H9 (cell line): ENCODE measurements at regions not wholly inside any gene's neighbourhood (a gene's known extent, or its start where the extent isn't known, plus 50 kb on each side); places are given as distances from the start of the nearest gene placed in this dataset.

Experiments
- DNase-seq: peaks from one replicate; pipeline ENCODE4 v3.0.0-alpha.2; 2017
- H2AFZ ChIP-seq: one replicate; pipeline ENCODE4 v1.6.1; 2013; ENCODE audit warnings: mild to moderate bottlenecking, low read length, control low read depth, moderate library complexity
- H2AK5ac ChIP-seq: 2 replicates; pipeline ENCODE4 v1.6.1; 2013; ENCODE audit warnings: low read length, control low read depth, mixed read lengths; ENCODE audit not compliant: insufficient read length
- H2BK120ac ChIP-seq: one replicate; pipeline ENCODE4 v1.6.1; 2013; ENCODE audit warnings: low read depth, mild to moderate bottlenecking, low read length, control low read depth, inconsistent platforms; ENCODE audit not compliant: poor library complexity, severe bottlenecking
- H2BK12ac ChIP-seq: 2 replicates; pipeline ENCODE4 v1.6.1; 2013; ENCODE audit warnings: low read length, control low read depth, mixed read lengths, low read depth; ENCODE audit not compliant: insufficient read length
- H2BK15ac ChIP-seq: 2 replicates; pipeline ENCODE4 v1.6.1; 2013; ENCODE audit warnings: low read depth, low read length, control low read depth
- H2BK20ac ChIP-seq: one replicate; pipeline ENCODE4 v1.6.1; 2013; ENCODE audit warnings: low read depth, mild to moderate bottlenecking, low read length, control low read depth, inconsistent platforms; ENCODE audit not compliant: poor library complexity, severe bottlenecking
- H2BK5ac ChIP-seq: 2 replicates; pipeline ENCODE4 v1.6.1; 2013; ENCODE audit warnings: low read length, control low read depth, mixed read lengths; ENCODE audit not compliant: insufficient read length
- H3K14ac ChIP-seq: 2 replicates; pipeline ENCODE4 v1.6.1; 2013; ENCODE audit warnings: low read length, control low read depth; ENCODE audit not compliant: insufficient read depth
- H3K18ac ChIP-seq: 2 replicates; pipeline ENCODE4 v1.6.1; 2013; ENCODE audit warnings: low read depth, mild to moderate bottlenecking, mixed read lengths, low read length, control low read depth; ENCODE audit not compliant: insufficient read length
- H3K23ac ChIP-seq: 2 replicates; pipeline ENCODE4 v1.6.1; 2013; ENCODE audit warnings: low read length, control low read depth, mixed read lengths, low read depth; ENCODE audit not compliant: insufficient read length
- H3K23me2 ChIP-seq: 2 replicates; pipeline ENCODE4 v1.6.1; 2013; ENCODE audit warnings: low read depth, mild to moderate bottlenecking, mixed read lengths, low read length, control low read depth; ENCODE audit not compliant: insufficient read length, poor library complexity, severe bottlenecking
- H3K27ac ChIP-seq: 2 replicates; pipeline ENCODE4 v1.5.1; 2013; ENCODE audit warnings: low read length, control low read depth, mixed read lengths, low read depth; ENCODE audit not compliant: insufficient read length
- H3K27me3 ChIP-seq: 2 replicates; pipeline ENCODE4 v1.6.1; 2013; ENCODE audit warnings: low read length, control low read depth, inconsistent platforms; ENCODE audit not compliant: insufficient read depth
- H3K4ac ChIP-seq: 2 replicates; pipeline ENCODE4 v1.6.1; 2013; ENCODE audit warnings: low read depth, mild to moderate bottlenecking, control low read depth, inconsistent platforms, low read length, moderate library complexity
- H3K4me1 ChIP-seq: 2 replicates; pipeline ENCODE4 v1.6.1; 2013; ENCODE audit warnings: low read length, control low read depth, inconsistent platforms; ENCODE audit not compliant: insufficient read depth
- H3K4me2 ChIP-seq: 2 replicates; pipeline ENCODE4 v1.6.1; 2013; ENCODE audit warnings: low read length, control low read depth, mixed read lengths; ENCODE audit not compliant: insufficient read length, insufficient read depth
- H3K56ac ChIP-seq: 2 replicates; pipeline ENCODE4 v1.6.1; 2013; ENCODE audit warnings: low read depth, mild to moderate bottlenecking, mixed read lengths, low read length, control low read depth; ENCODE audit not compliant: insufficient read length
- H3K79me1 ChIP-seq: 2 replicates; pipeline ENCODE4 v1.6.1; 2013; ENCODE audit warnings: low read depth, mild to moderate bottlenecking, moderate library complexity, low read length, control low read depth, inconsistent platforms; ENCODE audit not compliant: insufficient read depth, poor library complexity, severe bottlenecking
- H3K79me2 ChIP-seq: 2 replicates; pipeline ENCODE4 v1.6.1; 2013; ENCODE audit warnings: low read length, control low read depth, inconsistent platforms; ENCODE audit not compliant: insufficient read depth
- H3K9ac ChIP-seq: 2 replicates; pipeline ENCODE4 v1.6.1; 2013; ENCODE audit warnings: low read length, control low read depth, mixed read lengths; ENCODE audit not compliant: insufficient read length; ENCODE audit errors: extremely low read depth
- H3K9me3 ChIP-seq: one replicate; pipeline ENCODE4 v1.6.1; 2013; ENCODE audit warnings: low read depth, low read length, inconsistent platforms; ENCODE audit not compliant: control insufficient read depth
- H3T11ph ChIP-seq: one replicate; pipeline ENCODE4 v1.6.1; 2013; ENCODE audit warnings: mild to moderate bottlenecking, low read length, control low read depth, inconsistent platforms
- H4K20me1 ChIP-seq: one replicate; pipeline ENCODE4 v1.6.1; 2013; ENCODE audit not compliant: control insufficient read depth, insufficient read length, insufficient read depth
- H4K5ac ChIP-seq: 2 replicates; pipeline ENCODE4 v1.6.1; 2013; ENCODE audit warnings: low read depth, mild to moderate bottlenecking, mixed read lengths, low read length, control low read depth; ENCODE audit not compliant: insufficient read length
- H4K8ac ChIP-seq: replicated peaks from 2 replicates; pipeline ENCODE4 v1.6.1; 2013; ENCODE audit warnings: low read length, control low read depth, mixed read lengths, low read depth; ENCODE audit not compliant: insufficient read length
- H4K91ac ChIP-seq: 2 replicates; pipeline ENCODE4 v1.6.1; 2013; ENCODE audit warnings: low read depth, mild to moderate bottlenecking, moderate library complexity, mixed read lengths, low read length, control low read depth; ENCODE audit not compliant: insufficient read length
- H3K27ac Mint-ChIP-seq, 3 experiments: 2 replicates in 2 of 3; 3 replicates in 1 of 3; pipeline ENCODE4 v1.8.0; 2020 to 2021; ENCODE audit warnings: mixed read lengths in 3 of 3, mild to moderate bottlenecking in 1 of 3, moderate library complexity in 1 of 3
- H3K27me3 Mint-ChIP-seq: 2 replicates; pipeline ENCODE4 v1.8.0; 2021; ENCODE audit warnings: low read depth, mild to moderate bottlenecking, moderate library complexity, mixed read lengths
- H3K36me3 Mint-ChIP-seq, 3 experiments: 2 replicates in 2 of 3; 3 replicates in 1 of 3; pipeline ENCODE4 v1.8.0; 2020 to 2021; ENCODE audit warnings: low read depth in 3 of 3, mixed read lengths in 3 of 3; ENCODE audit not compliant: insufficient read depth in 1 of 3
- H3K4me1 Mint-ChIP-seq, 2 experiments: 2 replicates each; pipeline ENCODE4 v1.8.0; 2020; ENCODE audit warnings: mixed read lengths in 2 of 2
- H3K4me3 Mint-ChIP-seq, 2 experiments: 2 replicates in 1 of 2; 3 replicates in 1 of 2; pipeline ENCODE4 v1.8.0; 2020 to 2021; ENCODE audit warnings: mild to moderate bottlenecking in 2 of 2, mixed read lengths in 2 of 2, moderate library complexity in 1 of 2
- H3K9me3 Mint-ChIP-seq, 2 experiments: 2 replicates in 1 of 2; 3 replicates in 1 of 2; pipeline ENCODE4 v1.8.0; 2020; ENCODE audit warnings: mild to moderate bottlenecking in 2 of 2, mixed read lengths in 2 of 2, moderate library complexity in 1 of 2
- WGBS: extraction: QIAGEN DNeasy Blood & Tissue Kit; methylation state at CpG from one replicate; pipeline ENCODE4 v1.1.7; 2013; ENCODE audit warnings: missing lambda C conversion rate, low lambda C conversion rate, mixed read lengths; ENCODE audit not compliant: insufficient read length; ENCODE audit errors: extremely low coverage; 5-methylcytosine and 5-hydroxymethylcytosine counted together
- TF ChIP-seq, protein P1 (sequence below): fragments of 200-600 bp; sonication (generic); conservative IDR thresholded peaks from 3 replicates; pipeline ENCODE4 v1.8.0; 2021; ENCODE audit warnings: antibody characterized with exemption, mild to moderate bottlenecking

DNA sequence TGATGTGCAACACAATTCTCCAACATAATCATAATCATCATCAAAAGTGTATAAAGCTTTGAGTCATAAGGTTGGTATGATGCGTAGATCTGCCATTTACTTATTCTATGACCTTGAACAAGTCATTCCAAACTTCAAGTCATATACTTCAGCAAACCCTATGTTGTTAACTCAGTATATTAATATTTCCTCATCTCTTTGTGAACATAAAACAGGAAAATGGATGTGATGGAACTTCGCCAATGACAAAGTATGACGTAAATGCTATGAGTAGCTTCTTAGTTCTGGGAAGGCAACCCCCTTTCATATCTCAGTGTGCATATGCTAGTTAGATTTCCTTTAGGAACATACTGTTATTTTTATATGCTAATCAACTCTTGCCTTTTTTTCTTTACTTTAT lies 102.7 kb upstream of the ANO3 start:
- Histone ChIP-seq H3K4me2 (no peak overlapping the region), H2BK120ac (no peak overlapping the region), H2BK15ac (no peak overlapping the region), H3K14ac (no peak overlapping the region), H3K4me1 (no peaks in the 10 kb centered on the region), H3K4ac (no peak overlapping the region), H3K9me3 (no peaks in the 10 kb centered on the region), H4K20me1 (no peaks in the 10 kb centered on the region), H3K9ac (no peak overlapping the region), H3K27ac (no peak overlapping the region), H4K91ac (no peak overlapping the region), H2AFZ (no peak overlapping the region), H3K56ac (no peak overlapping the region), H2BK20ac (no peak overlapping the region), H3K79me1 (no peaks in the 10 kb centered on the region), H4K5ac (no peak overlapping the region), H3K18ac (no peak overlapping the region), H3K23ac (no peak overlapping the region), H3K23me2 (no peaks in the 10 kb centered on the region), H2BK5ac (no peak overlapping the region), H3T11ph (no peak overlapping the region), H3K27me3 (no peaks in the 10 kb centered on the region), H2AK5ac (no peak overlapping the region), H3K79me2 (no peaks in the 10 kb centered on the region), H2BK12ac (no peak overlapping the region), H4K8ac (no peak overlapping the region)
- Mint-ChIP-seq H3K9me3 (no peaks in the 10 kb centered on the region; a peak in 3 of 5 replicates), H3K27me3 (no peaks in the 10 kb centered on the region), H3K4me1 (no peaks in the 10 kb centered on the region), H3K36me3 (no peaks in the 10 kb centered on the region), H3K4me3 (no peak overlapping the region), H3K27ac (no peak overlapping the region)
- TF ChIP-seq, protein P1, sequence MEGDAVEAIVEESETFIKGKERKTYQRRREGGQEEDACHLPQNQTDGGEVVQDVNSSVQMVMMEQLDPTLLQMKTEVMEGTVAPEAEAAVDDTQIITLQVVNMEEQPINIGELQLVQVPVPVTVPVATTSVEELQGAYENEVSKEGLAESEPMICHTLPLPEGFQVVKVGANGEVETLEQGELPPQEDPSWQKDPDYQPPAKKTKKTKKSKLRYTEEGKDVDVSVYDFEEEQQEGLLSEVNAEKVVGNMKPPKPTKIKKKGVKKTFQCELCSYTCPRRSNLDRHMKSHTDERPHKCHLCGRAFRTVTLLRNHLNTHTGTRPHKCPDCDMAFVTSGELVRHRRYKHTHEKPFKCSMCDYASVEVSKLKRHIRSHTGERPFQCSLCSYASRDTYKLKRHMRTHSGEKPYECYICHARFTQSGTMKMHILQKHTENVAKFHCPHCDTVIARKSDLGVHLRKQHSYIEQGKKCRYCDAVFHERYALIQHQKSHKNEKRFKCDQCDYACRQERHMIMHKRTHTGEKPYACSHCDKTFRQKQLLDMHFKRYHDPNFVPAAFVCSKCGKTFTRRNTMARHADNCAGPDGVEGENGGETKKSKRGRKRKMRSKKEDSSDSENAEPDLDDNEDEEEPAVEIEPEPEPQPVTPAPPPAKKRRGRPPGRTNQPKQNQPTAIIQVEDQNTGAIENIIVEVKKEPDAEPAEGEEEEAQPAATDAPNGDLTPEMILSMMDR: no peak
- DNase-seq: no peak
- no CpG with 5 or more reads among the region's 3 CpGs for whole genome bisulfite sequencing
